Activated CD8-positive, alpha-beta memory T cell treated with anti-CD3 and anti-CD28 coated beads for 36 hours (primary cell): ENCODE measurements at regions not wholly inside any gene's neighbourhood (a gene's known extent, or its start where the extent isn't known, plus 50 kb on each side); places are given as distances from the start of the nearest gene placed in this dataset.

Source experiments
- CTCF ChIA-PET: fragments of 350-600 bp; sonication (Branson Sonifier 250); formaldehyde crosslinking; loops from one replicate; lab custom pipeline; 2021; ENCODE audit warnings: antibody characterized with exemption; lab: Charles Lee
- POLR2A ChIA-PET: fragments of 350-600 bp; sonication (Branson Sonifier 250); formaldehyde crosslinking; loops from one replicate; lab custom pipeline; 2021; ENCODE audit warnings: antibody characterized with exemption; lab: Charles Lee

GRCh38 chr12:92338671-92339070 is 193.0 kb upstream of the BTG1 start:
- ChIA-PET POLR2A (no interaction called here), CTCF (no interaction called here)

- POLR2A ChIA-PET: no interaction called here
- CTCF ChIA-PET: no interaction called here
Observed at GRCh38 chr12:92338102-92338501, 192.5 kb upstream of the BTG1 start.

GRCh38 chr12:92337128-92337527 is 191.5 kb upstream of the BTG1 start:
- CTCF ChIA-PET: no interaction called here

DNA sequence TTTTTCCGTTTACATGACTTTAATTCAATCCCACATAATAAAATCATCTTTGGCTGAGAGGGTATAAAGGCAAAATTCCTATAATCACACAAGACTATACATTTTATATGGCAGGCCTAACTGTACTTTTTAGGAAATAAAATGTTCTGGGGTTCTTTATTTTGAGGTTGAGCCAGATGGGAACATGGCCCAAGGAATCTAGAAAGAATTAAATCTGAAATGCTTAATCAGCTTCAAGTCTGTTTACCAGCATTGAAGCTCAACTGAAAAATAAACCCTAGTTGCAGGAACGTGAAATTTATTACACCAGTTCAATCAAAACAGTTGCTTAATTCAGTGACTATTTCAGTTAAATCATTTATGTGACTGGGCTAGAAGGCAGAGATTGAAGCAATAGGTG is 191.0 kb upstream of the BTG1 start:
- CTCF ChIA-PET: no interaction called here
- POLR2A ChIA-PET: no interaction called here

More at GRCh38 chr12:92337128-92337527, 191.5 kb upstream of the BTG1 start:
- POLR2A ChIA-PET: no interaction called here

DNA sequence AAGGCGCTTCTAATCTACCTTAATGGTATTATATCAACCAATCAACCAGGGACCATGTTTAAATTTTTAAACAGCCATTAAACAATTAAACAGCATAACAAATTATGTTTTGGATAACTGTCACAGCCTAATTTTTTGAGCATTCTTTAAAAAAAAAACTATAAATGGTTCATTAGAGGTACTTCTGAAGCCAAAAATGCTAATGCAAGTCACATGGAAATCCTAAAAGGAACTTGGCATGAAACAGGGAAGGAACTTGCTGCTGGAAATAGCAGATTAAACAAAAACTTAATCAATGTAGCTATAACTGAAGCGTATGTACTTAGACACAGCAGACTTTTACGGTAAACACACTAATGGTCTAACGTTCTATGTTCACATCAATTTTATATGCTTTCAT is 190.2 kb upstream of the BTG1 start:
- CTCF ChIA-PET: no interaction called here
- POLR2A ChIA-PET: no interaction called here

GRCh38 chr12:92334552-92334951 is 188.9 kb upstream of the BTG1 start:
- ChIA-PET CTCF (no interaction called here), POLR2A (no interaction called here)

- ChIA-PET CTCF (no interaction called here), POLR2A (no interaction called here)
Observed at GRCh38 chr12:92332552-92332951, 186.9 kb upstream of the BTG1 start.

GRCh38 chr12:92331383-92331782 is 185.7 kb upstream of the BTG1 start:
- ChIA-PET CTCF (interaction anchor here (0.6 kb wide), 1 partner anchor 95 kb away, joined by 3 read pairs; no protein-coding TSS in a partner anchor), POLR2A (no interaction called here)

GRCh38 chr12:92330654-92331053 is 185.0 kb upstream of the BTG1 start:
- POLR2A ChIA-PET: no interaction called here
- CTCF ChIA-PET: no interaction called here

GRCh38 chr12:92326877-92327276 is 181.2 kb upstream of the BTG1 start:
- ChIA-PET CTCF (no interaction called here), POLR2A (no interaction called here)

DNA sequence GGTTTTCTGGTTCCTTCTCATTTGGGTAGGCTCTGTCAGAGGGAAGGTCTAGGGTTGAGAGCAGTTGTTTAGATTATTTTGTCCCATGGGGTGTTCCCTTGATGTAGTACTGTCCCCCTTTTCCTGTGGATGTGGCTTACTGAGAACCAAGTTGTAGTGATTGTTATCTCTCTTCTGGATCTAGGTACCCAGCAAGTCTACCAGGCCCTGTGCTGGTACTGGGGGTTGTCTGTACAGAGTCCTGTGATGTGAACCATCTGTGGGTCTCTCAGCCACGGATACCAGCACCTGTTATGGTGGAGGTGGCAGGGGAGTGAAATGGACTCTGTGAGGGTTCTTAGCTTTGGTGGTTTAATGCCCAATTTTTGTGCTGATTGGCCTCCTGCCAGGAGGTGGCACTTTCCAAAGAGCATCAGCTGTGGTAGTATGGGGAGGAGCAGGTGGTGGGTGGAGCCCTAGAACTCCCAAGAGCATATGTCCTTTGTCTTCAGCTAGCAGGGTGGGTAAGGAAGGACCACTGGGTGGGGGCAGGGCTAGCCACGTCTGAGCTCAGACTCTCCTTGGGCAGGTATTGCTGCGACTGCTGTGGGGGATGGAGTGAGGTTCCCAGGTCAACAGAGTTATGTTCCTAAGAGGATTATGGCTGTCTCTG is 179.3 kb upstream of the BTG1 start:
- POLR2A ChIA-PET: no interaction called here
- CTCF ChIA-PET: no interaction called here

GRCh38 chr12:92312463-92312964 is 166.9 kb upstream of the BTG1 start:
- ChIA-PET POLR2A (no interaction called here), CTCF (no interaction called here)

- ChIA-PET CTCF (no interaction called here), POLR2A (no interaction called here)
Observed at GRCh38 chr12:92304371-92305055, 158.9 kb upstream of the BTG1 start.

- POLR2A ChIA-PET: no interaction called here
- CTCF ChIA-PET: no interaction called here
Observed at GRCh38 chr12:92302041-92302829, 156.6 kb upstream of the BTG1 start.

DNA sequence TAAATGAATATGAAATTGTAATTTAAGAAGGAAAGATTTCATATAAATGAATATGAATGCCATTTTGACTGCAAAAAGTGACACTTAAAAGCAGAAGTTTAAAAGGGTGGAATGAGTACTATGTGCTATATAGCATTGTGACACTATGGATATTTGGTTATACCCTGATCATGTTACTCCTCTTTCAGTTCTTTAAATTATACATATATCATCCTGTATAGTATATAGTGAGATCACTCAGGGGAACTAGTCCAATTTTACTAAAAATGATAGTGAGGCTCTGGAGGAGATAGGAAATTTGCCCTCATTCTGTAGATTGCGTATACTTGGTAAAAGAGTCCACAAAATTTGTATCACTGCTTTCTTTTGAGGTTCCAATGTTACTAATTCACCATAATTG is 155.7 kb upstream of the BTG1 start:
- CTCF ChIA-PET: no interaction called here
- POLR2A ChIA-PET: no interaction called here

- ChIA-PET POLR2A (no interaction called here), CTCF (interaction anchor here (0.6 kb wide), 1 partner anchor 189 kb away, joined by 3 read pairs; no protein-coding TSS in a partner anchor)
Observed at GRCh38 chr12:92300777-92301176, 155.1 kb upstream of the BTG1 start.

DNA sequence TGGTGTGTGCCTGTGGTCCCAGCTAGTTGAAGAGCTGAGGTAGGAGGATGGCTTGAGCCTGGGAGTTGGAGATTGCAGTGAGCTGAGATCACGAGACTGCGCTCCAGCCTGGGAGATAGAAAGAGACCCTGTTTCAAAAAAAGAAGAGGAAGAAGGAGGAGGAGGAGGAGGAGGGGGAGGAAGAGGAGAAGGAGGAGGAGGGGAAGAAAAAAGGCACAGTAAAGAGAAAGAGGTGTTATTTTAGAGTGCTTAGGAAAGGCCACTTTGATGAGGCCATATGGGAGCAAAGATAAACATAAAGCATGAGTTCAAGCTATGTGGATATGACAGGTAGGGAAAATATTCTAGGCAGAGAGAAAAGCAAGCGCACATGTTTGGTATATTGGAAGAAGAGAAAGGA is 154.1 kb upstream of the BTG1 start:
- ChIA-PET POLR2A (no interaction called here), CTCF (no interaction called here)

DNA sequence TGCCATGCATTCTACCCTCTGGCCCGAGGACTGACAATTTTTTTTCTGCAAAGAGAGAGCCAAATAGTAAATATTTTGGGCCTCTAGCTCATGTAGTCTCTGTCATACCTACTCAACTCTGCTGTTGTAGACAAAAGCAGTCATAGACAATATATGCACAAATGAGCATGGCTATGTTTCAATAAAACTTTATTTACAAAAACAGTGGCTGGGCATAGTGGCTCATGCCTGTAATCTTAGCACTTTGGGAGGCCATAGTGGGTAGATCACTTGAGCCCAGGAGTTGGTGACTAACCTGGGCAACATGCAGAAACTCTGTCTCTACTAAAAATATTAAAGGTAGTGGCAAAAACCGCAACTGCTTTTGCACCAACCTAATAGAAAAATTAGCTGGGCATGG is 153.7 kb upstream of the BTG1 start:
- POLR2A ChIA-PET: no interaction called here
- CTCF ChIA-PET: no interaction called here

DNA sequence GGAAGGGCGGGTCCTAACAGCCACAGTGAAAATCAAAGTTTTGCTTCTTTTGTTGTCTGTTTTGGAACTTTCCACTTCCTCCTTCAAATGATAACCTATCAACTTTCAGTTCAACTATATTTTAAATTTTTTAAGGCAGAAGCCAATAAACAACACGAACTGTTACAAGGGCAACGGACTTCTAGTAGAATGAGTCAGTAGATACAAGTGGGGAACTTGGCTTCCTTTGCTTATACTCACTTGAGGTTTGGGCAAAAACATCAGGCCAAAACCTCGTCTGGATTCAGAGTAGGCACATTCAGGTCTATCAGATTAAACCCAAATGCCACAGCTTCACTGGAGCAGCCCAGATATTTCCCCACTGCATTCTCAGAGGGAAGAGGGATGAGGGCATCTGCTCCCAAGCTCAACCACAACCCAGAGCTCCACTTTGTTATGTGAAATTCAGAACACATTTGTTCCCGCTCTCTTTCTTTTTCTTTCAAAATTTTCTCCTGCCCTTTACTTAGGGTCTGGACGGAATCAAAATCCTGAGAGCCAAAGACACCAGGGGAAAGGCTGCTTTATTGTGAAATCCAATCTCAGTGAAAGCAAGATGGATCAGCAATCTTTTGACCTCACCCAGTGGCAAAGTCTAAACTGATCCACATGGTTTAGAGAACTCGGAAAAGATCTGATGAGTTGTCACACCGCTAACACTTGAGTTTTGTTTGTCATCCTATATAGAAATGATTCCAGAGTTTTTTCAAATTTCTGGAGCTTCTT is 152.5 kb upstream of the BTG1 start:
- CTCF ChIA-PET: interaction anchor here (0.5 kb wide), 1 partner anchor 374 kb away, joined by 5 read pairs; no protein-coding TSS in a partner anchor
- POLR2A ChIA-PET: no interaction called here

GRCh38 chr12:92297405-92297804 is 151.8 kb upstream of the BTG1 start:
- ChIA-PET POLR2A (no interaction called here), CTCF (interaction anchor here (0.5 kb wide), 1 partner anchor 374 kb away, joined by 5 read pairs; no protein-coding TSS in a partner anchor)
